ENCODE measurements at regions not wholly inside any gene's neighbourhood (a gene's known extent, or its start where the extent isn't known, plus 50 kb on each side); places are given as distances from the start of the nearest gene placed in this dataset.

GRCh38 chr11:112518371-112518770 is 257.7 kb upstream of the PLET1 start:
- no peak for DNase-seq (ENCODE audit: low spot score)
- no peaks in the 10 kb centered on the region for H3K9me3 ChIP-seq
- H3K4me3 ChIP-seq: no peak overlapping the region
- no peaks in the 10 kb centered on the region for H3K36me3 ChIP-seq
- H3K27ac ChIP-seq: no peak overlapping the region
- no peaks in the 10 kb centered on the region for H3K27me3 ChIP-seq (replicated peaks; ENCODE audit: insufficient read depth)
- peaks cover 1 to 3% of the 10 kb centered on the region in 2 donors for H3K4me1 ChIP-seq (ENCODE audit: control insufficient read depth in 1 of 2, low read depth in 2 of 2)
- no peak for TF ChIP-seq CTCF (IDR thresholded peaks at IDR 0.05)
- ATAC-seq (ENCODE audit: insufficient number of reproducible peaks, low FRiP score, low read depth): no peak

DNA sequence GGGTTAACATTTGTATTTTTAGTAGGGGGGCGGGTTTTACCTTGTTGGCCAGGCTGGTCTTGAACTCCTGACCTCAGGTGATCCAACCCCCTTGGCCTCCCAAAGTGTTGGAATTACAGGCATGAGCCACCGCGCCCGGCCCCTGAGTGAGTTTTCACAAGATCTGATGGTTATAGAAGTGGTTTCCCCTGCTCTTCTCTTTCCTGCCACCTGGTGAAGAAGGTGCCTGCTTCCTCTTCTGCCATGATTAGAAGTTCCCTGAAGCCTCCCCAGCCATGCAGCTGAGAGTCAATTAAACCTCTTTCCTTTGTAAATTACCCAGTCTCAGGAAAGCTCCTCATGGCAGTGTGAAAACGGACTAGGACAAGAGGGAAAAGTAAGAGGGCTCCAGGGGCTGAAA is 259.1 kb upstream of the PLET1 start:
- Histone ChIP-seq H3K27me3 (replicated peaks; ENCODE audit: insufficient read depth) (no peaks in the 10 kb centered on the region), H3K4me3 (no peak overlapping the region), H3K36me3 (no peaks in the 10 kb centered on the region), H3K9me3 (no peaks in the 10 kb centered on the region), H3K27ac (no peak overlapping the region), H3K4me1 (ENCODE audit: control insufficient read depth in 1 of 2, low read depth in 2 of 2) (peaks cover 12 to 16% of the 10 kb centered on the region in 2 donors)
- ATAC-seq (ENCODE audit: insufficient number of reproducible peaks, low FRiP score, low read depth) (no peak), DNase-seq (ENCODE audit: low spot score) (no peak)
- no peak for TF ChIP-seq CTCF (IDR thresholded peaks at IDR 0.05)

GRCh38 chr11:112520354-112520753 is 259.7 kb upstream of the PLET1 start:
- no peaks in the 10 kb centered on the region for H3K9me3 ChIP-seq
- H3K36me3 ChIP-seq: no peaks in the 10 kb centered on the region
- H3K4me1 ChIP-seq (ENCODE audit: control insufficient read depth in 1 of 2, low read depth in 2 of 2): peaks cover 17 to 22% of the 10 kb centered on the region in 2 donors
- DNase-seq (ENCODE audit: low spot score): no peak
- no peaks in the 10 kb centered on the region for H3K27me3 ChIP-seq (replicated peaks; ENCODE audit: insufficient read depth)
- ATAC-seq (ENCODE audit: insufficient number of reproducible peaks, low FRiP score, low read depth): no peak
- no peak overlapping the region for H3K4me3 ChIP-seq
- no peak for TF ChIP-seq CTCF (IDR thresholded peaks at IDR 0.05)
- no peak overlapping the region for H3K27ac ChIP-seq

DNA sequence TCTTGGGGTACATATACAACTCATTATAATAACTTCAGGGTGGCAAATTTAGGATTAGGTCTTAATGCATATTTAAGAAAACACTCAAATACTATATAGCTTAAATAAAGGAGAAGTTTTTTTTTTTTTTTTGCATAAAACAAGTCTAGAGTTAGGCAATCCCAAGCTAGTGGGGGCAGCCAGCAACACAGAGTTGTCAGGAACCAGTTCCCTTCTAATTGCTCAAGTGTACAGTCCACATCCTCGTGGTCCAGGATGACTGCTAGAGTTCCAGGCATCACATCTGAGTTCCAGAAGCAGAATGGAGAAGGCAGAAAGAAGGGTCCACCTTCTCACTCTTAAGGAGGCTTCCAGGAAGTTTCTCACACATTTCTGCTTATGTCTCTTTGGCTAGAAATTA is 261.9 kb upstream of the PLET1 start:
- no peak overlapping the region for H3K4me3 ChIP-seq
- DNase-seq (ENCODE audit: low spot score): no peak
- H3K27ac ChIP-seq: peak overlapping the region; percentile 61
- H3K36me3 ChIP-seq: no peaks in the 10 kb centered on the region
- no peak for TF ChIP-seq CTCF (IDR thresholded peaks at IDR 0.05)
- no peaks in the 10 kb centered on the region for H3K27me3 ChIP-seq (replicated peaks; ENCODE audit: insufficient read depth)
- ATAC-seq (ENCODE audit: insufficient number of reproducible peaks, low FRiP score, low read depth): no peak
- H3K9me3 ChIP-seq: no peaks in the 10 kb centered on the region
- H3K4me1 ChIP-seq (ENCODE audit: control insufficient read depth in 1 of 2, low read depth in 2 of 2): peaks cover 17 to 34% of the 10 kb centered on the region in 2 donors

DNA sequence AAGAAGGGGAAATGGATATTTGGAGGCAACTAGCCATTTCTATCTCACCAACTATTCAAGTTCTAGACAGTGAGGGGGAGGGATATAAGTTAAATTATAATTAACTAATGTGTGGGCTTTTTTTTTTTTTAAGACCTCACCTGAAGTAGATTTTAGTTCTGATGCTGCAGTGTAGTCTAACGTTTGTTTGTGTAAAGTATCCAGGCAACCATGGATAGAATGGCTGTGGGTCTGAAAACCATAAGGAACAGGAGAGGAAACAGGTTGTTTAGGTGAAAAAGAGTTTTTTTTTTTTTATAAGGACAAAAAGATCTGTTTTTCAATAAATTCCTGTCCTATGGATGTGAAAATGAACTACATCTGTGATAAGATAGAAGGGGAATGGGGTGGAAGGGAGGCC is 262.4 kb upstream of the PLET1 start:
- no peak for ATAC-seq (ENCODE audit: insufficient number of reproducible peaks, low FRiP score, low read depth)
- TF ChIP-seq CTCF (IDR thresholded peaks at IDR 0.05): no peak
- no peak for DNase-seq (ENCODE audit: low spot score)
- H3K27ac ChIP-seq: peak overlapping the region; percentile 61
- no peaks in the 10 kb centered on the region for H3K9me3 ChIP-seq
- peaks cover 17 to 34% of the 10 kb centered on the region in 2 donors for H3K4me1 ChIP-seq (ENCODE audit: control insufficient read depth in 1 of 2, low read depth in 2 of 2)
- no peaks in the 10 kb centered on the region for H3K36me3 ChIP-seq
- no peak overlapping the region for H3K4me3 ChIP-seq
- no peaks in the 10 kb centered on the region for H3K27me3 ChIP-seq (replicated peaks; ENCODE audit: insufficient read depth)
